ENCODE measurements at regions not wholly inside any gene's neighbourhood (a gene's known extent, or its start where the extent isn't known, plus 50 kb on each side); places are given as distances from the start of the nearest gene placed in this dataset.

GRCh38 chr19:30214651-30215051 lies 157.5 kb upstream of the ZNF536 start:
- DNase-seq (ENCODE audit: low spot score), result no peak
- ATAC-seq (ENCODE audit: insufficient number of reproducible peaks, low FRiP score, low read depth), result no peak
- no peak overlapping the region for H3K4me3 ChIP-seq
- no peaks in the 10 kb centered on the region for H3K36me3 ChIP-seq
- no peaks in the 10 kb centered on the region for H3K4me1 ChIP-seq (ENCODE audit: control insufficient read depth in 1 of 2, low read depth in 2 of 2)
- H3K9me3 ChIP-seq, result no peaks in the 10 kb centered on the region
- H3K27me3 ChIP-seq (replicated peaks; ENCODE audit: insufficient read depth), result peaks cover 4% of the 10 kb centered on the region
- no peak for TF ChIP-seq CTCF (IDR thresholded peaks at IDR 0.05)
- H3K27ac ChIP-seq, result no peak overlapping the region

- TF ChIP-seq CTCF (IDR thresholded peaks at IDR 0.05), result no peak
- no peaks in the 10 kb centered on the region for H3K9me3 ChIP-seq
- H3K27ac ChIP-seq, result no peak overlapping the region
- H3K4me1 ChIP-seq (ENCODE audit: control insufficient read depth in 1 of 2, low read depth in 2 of 2), result no peaks in the 10 kb centered on the region
- no peaks in the 10 kb centered on the region for H3K36me3 ChIP-seq
- DNase-seq (ENCODE audit: low spot score) (no peak), ATAC-seq (ENCODE audit: insufficient number of reproducible peaks, low FRiP score, low read depth) (no peak)
- H3K27me3 ChIP-seq (replicated peaks; ENCODE audit: insufficient read depth), result peaks cover 4% of the 10 kb centered on the region
- H3K4me3 ChIP-seq, result no peak overlapping the region
These were observed 156.9 kb upstream of the ZNF536 start for GRCh38 chr19:30215248-30215647.

GRCh38 chr19:30216453-30216852 lies 155.7 kb upstream of the ZNF536 start:
- Histone ChIP-seq H3K27ac (no peak overlapping the region), H3K4me1 (ENCODE audit: control insufficient read depth in 1 of 2, low read depth in 2 of 2) (no peaks in the 10 kb centered on the region), H3K9me3 (no peaks in the 10 kb centered on the region), H3K4me3 (no peak overlapping the region), H3K27me3 (replicated peaks; ENCODE audit: insufficient read depth) (peaks cover 4% of the 10 kb centered on the region), H3K36me3 (no peaks in the 10 kb centered on the region)
- no peak for DNase-seq (ENCODE audit: low spot score)
- no peak for ATAC-seq (ENCODE audit: insufficient number of reproducible peaks, low FRiP score, low read depth)
- no peak for TF ChIP-seq CTCF (IDR thresholded peaks at IDR 0.05)

- H3K36me3 ChIP-seq, result no peaks in the 10 kb centered on the region
- no peak overlapping the region for H3K27ac ChIP-seq
- ATAC-seq (ENCODE audit: insufficient number of reproducible peaks, low FRiP score, low read depth) (no peak), DNase-seq (ENCODE audit: low spot score) (no peak)
- H3K9me3 ChIP-seq, result no peaks in the 10 kb centered on the region
- no peak for TF ChIP-seq CTCF (IDR thresholded peaks at IDR 0.05)
- H3K27me3 ChIP-seq (replicated peaks; ENCODE audit: insufficient read depth), result peaks cover 4% of the 10 kb centered on the region
- no peaks in the 10 kb centered on the region for H3K4me1 ChIP-seq (ENCODE audit: control insufficient read depth in 1 of 2, low read depth in 2 of 2)
- no peak overlapping the region for H3K4me3 ChIP-seq
These were observed 154.7 kb upstream of the ZNF536 start for GRCh38 chr19:30217461-30217860.

GRCh38 chr19:30219702-30220101 lies 152.5 kb upstream of the ZNF536 start:
- H3K4me3 ChIP-seq, result no peak overlapping the region
- ATAC-seq (ENCODE audit: insufficient number of reproducible peaks, low FRiP score, low read depth), result no peak
- H3K4me1 ChIP-seq (ENCODE audit: control insufficient read depth in 1 of 2, low read depth in 2 of 2), result no peaks in the 10 kb centered on the region
- DNase-seq (ENCODE audit: low spot score), result no peak
- no peak overlapping the region for H3K27ac ChIP-seq
- TF ChIP-seq CTCF (IDR thresholded peaks at IDR 0.05), result no peak
- H3K9me3 ChIP-seq, result no peaks in the 10 kb centered on the region
- H3K36me3 ChIP-seq, result no peaks in the 10 kb centered on the region
- peaks cover 4% of the 10 kb centered on the region for H3K27me3 ChIP-seq (replicated peaks; ENCODE audit: insufficient read depth)

Data from thoracic aorta (tissue), 2 donors.